ENCODE measurements at regions not wholly inside any gene's neighbourhood (a gene's known extent, or its start where the extent isn't known, plus 50 kb on each side); places are given as distances from the start of the nearest gene placed in this dataset.
A peak's percentile ranks its signal among the peaks of the same experiment; 100 is the strongest.

DNA sequence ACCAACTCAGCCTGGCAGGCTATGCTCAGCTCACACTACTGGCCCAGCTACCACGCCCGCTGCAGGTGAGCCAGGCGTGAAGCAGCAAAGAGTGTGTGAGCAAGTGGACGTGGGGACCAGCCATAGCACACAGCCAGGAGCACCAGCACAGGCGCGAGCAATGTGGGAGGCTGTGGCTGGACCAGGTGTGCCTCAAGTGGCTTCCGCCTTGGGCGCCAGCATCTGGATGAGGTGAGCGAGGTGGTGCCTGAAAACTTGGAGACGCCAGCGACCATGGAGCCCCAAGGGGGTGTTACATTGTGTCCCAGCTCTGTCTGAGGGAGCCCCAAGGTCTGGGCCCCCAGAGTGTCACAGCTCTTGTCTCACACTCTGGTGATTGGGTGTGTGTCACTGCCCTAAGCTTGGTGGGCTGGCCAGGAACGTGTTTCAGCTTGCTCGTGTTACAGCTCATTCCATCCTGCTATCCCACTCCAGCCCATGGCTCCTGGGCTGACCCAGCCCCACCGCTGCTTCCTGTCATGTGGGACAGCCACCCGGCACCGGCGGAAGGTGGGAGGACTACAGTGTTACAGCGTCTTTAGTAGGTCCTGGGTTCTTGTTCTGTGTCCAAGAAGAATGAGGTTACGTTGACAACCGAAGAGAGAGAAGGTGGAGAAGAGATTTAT is 508.0 kb upstream of the MMS22L start:
- Histone ChIP-seq H3K79me1 (ENCODE audit: low read depth, low read length) (no peaks in the 10 kb centered on the region), H3K4ac (replicated peaks; ENCODE audit: insufficient read length, low read depth, low read length) (no peak overlapping the region), H3K18ac (ENCODE audit: extremely low read depth, low read length) (peak overlapping the region; percentile 66; the same call in 1 of the 2 replicates), H2BK5ac (ENCODE audit: low read depth, low read length) (peak overlapping the region; percentile 72; the same call in 1 of the 2 replicates), H2BK120ac (replicated peaks; ENCODE audit: low read depth, low read length) (no peak overlapping the region), H3K4me1 (replicated peaks in 1 of 4; ENCODE audit: control insufficient read depth in 3 of 4, insufficient read depth in 4 of 4, low read length in 3 of 4) (no peaks in the 10 kb centered on the region), H2BK15ac (ENCODE audit: low read length) (peak overlapping the region; percentile 90; the same call in 1 of the 2 replicates), H3K23me2 (ENCODE audit: low read depth, low read length) (no peaks in the 10 kb centered on the region), H4K5ac (ENCODE audit: insufficient read length, low read depth, low read length) (no peak overlapping the region), H3K23ac (ENCODE audit: insufficient read length) (no peak overlapping the region), H2BK20ac (ENCODE audit: low read length) (peak overlapping the region; percentile 88; the same call in 1 of the 2 replicates), H3K4me2 (ENCODE audit: insufficient read depth in 1 of 2, low read depth in 2 of 2, low read length in 2 of 2) (no peak overlapping the region), H2AFZ (ENCODE audit: low read length) (no peak overlapping the region), H2BK12ac (ENCODE audit: low read depth, low read length) (peak overlapping the region; percentile 95; the same call in 1 of the 2 replicates), H3K36me3 (ENCODE audit: control insufficient read depth in 2 of 4, insufficient read depth in 4 of 4, low read length in 3 of 4) (peaks cover 0 to 70% (median 22%) of the 10 kb centered on the region in 4 experiments; a peak in 6 of 8 replicates), H4K20me1 (replicated peaks in 1 of 2; ENCODE audit: control insufficient read depth in 1 of 2, insufficient read depth in 2 of 2, low read length in 2 of 2) (no peaks in the 10 kb centered on the region), H2AK5ac (ENCODE audit: low read depth, low read length) (0 out of 2 replicates have a peak overlapping the region, but pooled peaks have one; percentile 32), H3K79me2 (ENCODE audit: control insufficient read depth in 1 of 2, insufficient read depth in 2 of 2, low read length in 2 of 2) (no peaks in the 10 kb centered on the region), H3K56ac (replicated peaks; ENCODE audit: insufficient read length, low read depth, low read length) (no peak overlapping the region), H3K4me3 (ENCODE audit: extremely low read depth in 1 of 4, insufficient read depth in 2 of 4, low read depth in 3 of 4, low read length in 4 of 4) (no peak overlapping the region), H4K8ac (ENCODE audit: extremely low read depth, insufficient read depth, low read length) (no peak overlapping the region; the same call in 1 of the 2 replicates), H3K9ac (replicated peaks in 1 of 4; ENCODE audit: extremely low read depth in 1 of 4, low read depth in 3 of 4, low read length in 3 of 4) (no peak overlapping the region), H3K27me3 (replicated peaks in 1 of 4; ENCODE audit: control insufficient read depth in 3 of 4, extremely low read depth in 1 of 4, insufficient read depth in 3 of 4, low read length in 3 of 4) (no peaks in the 10 kb centered on the region), H4K91ac (replicated peaks; ENCODE audit: insufficient read length, low read length) (peak overlapping the region; percentile 95), H3K9me3 (ENCODE audit: insufficient read depth in 2 of 2, low read depth in 1 of 2, low read length in 1 of 2) (peaks cover 31 to 38% of the 10 kb centered on the region in 2 experiments), H3K27ac (ENCODE audit: low read depth, low read length) (no peak overlapping the region), H3K14ac (ENCODE audit: insufficient read length) (no peak overlapping the region)
- TF ChIP-seq POLR2A (IDR thresholded peaks at IDR 0.05; ENCODE audit: control extremely low read depth in 1 of 2, low read depth in 2 of 2, low read length in 2 of 2): no peak
- no peak for TF ChIP-seq JUND (IDR thresholded peaks at IDR 0.05; ENCODE audit: low read length)
- TF ChIP-seq KDM5A (IDR thresholded peaks at IDR 0.05; ENCODE audit: low read length): no peak
- TF ChIP-seq, protein P1, sequence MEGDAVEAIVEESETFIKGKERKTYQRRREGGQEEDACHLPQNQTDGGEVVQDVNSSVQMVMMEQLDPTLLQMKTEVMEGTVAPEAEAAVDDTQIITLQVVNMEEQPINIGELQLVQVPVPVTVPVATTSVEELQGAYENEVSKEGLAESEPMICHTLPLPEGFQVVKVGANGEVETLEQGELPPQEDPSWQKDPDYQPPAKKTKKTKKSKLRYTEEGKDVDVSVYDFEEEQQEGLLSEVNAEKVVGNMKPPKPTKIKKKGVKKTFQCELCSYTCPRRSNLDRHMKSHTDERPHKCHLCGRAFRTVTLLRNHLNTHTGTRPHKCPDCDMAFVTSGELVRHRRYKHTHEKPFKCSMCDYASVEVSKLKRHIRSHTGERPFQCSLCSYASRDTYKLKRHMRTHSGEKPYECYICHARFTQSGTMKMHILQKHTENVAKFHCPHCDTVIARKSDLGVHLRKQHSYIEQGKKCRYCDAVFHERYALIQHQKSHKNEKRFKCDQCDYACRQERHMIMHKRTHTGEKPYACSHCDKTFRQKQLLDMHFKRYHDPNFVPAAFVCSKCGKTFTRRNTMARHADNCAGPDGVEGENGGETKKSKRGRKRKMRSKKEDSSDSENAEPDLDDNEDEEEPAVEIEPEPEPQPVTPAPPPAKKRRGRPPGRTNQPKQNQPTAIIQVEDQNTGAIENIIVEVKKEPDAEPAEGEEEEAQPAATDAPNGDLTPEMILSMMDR (IDR thresholded peaks at IDR 0.05; ENCODE audit: control extremely low read depth in 1 of 3, insufficient read depth in 1 of 3, low read depth in 1 of 3, low read length in 3 of 3): no peak
- TF ChIP-seq GABPA (IDR thresholded peaks at IDR 0.05; ENCODE audit: borderline replicate concordance, insufficient read depth, low read length): no peak
- no peak for TF ChIP-seq HDAC6 (IDR thresholded peaks at IDR 0.05; ENCODE audit: low read depth, low read length)
- TF ChIP-seq TAF7 (optimal IDR thresholded peaks at IDR 0.05; ENCODE audit: borderline replicate concordance, low read depth, low read length): no peak
- no peak for TF ChIP-seq CHD1 (IDR thresholded peaks at IDR 0.05; ENCODE audit: low read depth, low read length)
- no peak for TF ChIP-seq SRF (IDR thresholded peaks at IDR 0.05; ENCODE audit: low read depth, low read length)
- ChIA-PET POLR2A (ENCODE audit: partially characterized antibody) (no interaction called here), CTCF (ENCODE audit: partially characterized antibody) (interaction anchor here (1.1 kb wide), 1 partner anchor 19 kb away, joined by 3 read pairs; no protein-coding TSS in a partner anchor)
- FAIRE-seq: no peak
- 89% methylated on average over 20 of the region's 20 CpGs; no CpG with 5 or more reads in 1 of the 2 experiments for WGBS, 2 experiments (ENCODE audit: extremely low coverage in 1 of 2, insufficient coverage in 1 of 2, insufficient read length in 1 of 2, insufficient replicate concordance in 2 of 2, low coverage in 1 of 2, low lambda C conversion rate in 2 of 2, missing lambda C conversion rate in 1 of 2)
- no peak for DNase-seq (ENCODE audit: low read depth in 1 of 2, low spot score in 2 of 2)
